ENCODE measurements at regions not wholly inside any gene's neighbourhood (a gene's known extent, or its start where the extent isn't known, plus 50 kb on each side); places are given as distances from the start of the nearest gene placed in this dataset.

GRCh38 chr13:59236309-59236919 lies 927.3 kb downstream of the DIAPH3 start:
- TF ChIP-seq CTCF (IDR thresholded peaks at IDR 0.05) (no peak), POLR2AphosphoS5 (IDR thresholded peaks at IDR 0.05) (no peak), POLR2A (IDR thresholded peaks at IDR 0.05) (no peak), EP300 (IDR thresholded peaks at IDR 0.05) (no peak)

Measured in sigmoid colon (tissue), 4 donors.